Activated CD8-positive, alpha-beta T cell treated with anti-CD3 and anti-CD28 coated beads, Interleukin-2, amount 10 ng/mL, durations not matched to agents 7 days and 5 days (primary cell): ENCODE measurements at regions not wholly inside any gene's neighbourhood (a gene's known extent, or its start where the extent isn't known, plus 50 kb on each side); places are given as distances from the start of the nearest gene placed in this dataset.

Experiments
- ATAC-seq: fragments of 150-1000 bp; cut with Tn5 transposase; one replicate; pipeline ENCODE4 v1.10.0; 2021; ENCODE audit warnings: moderate library complexity
- CTCF ChIA-PET: fragments of 350-600 bp; sonication (Branson Sonifier 250); formaldehyde crosslinking; loops from one replicate; lab custom pipeline; 2021; ENCODE audit warnings: antibody characterized with exemption; lab: Charles Lee
- POLR2A ChIA-PET: fragments of 350-600 bp; sonication (Branson Sonifier 250); formaldehyde crosslinking; loops from one replicate; lab custom pipeline; 2021; ENCODE audit warnings: antibody characterized with exemption; lab: Charles Lee
- DNase-seq: peaks from one replicate; pipeline ENCODE4 v3.0.0-alpha.2; 2020
- H3K27ac Mint-ChIP-seq: one replicate; pipeline ENCODE4 v1.8.0; 2021; ENCODE audit warnings: mild to moderate bottlenecking, mixed read lengths
- H3K27me3 Mint-ChIP-seq: one replicate; pipeline ENCODE4 v1.8.0; 2021; ENCODE audit warnings: low read depth, mixed read lengths
- H3K36me3 Mint-ChIP-seq: one replicate; pipeline ENCODE4 v1.8.0; 2021; ENCODE audit warnings: low read depth, mixed read lengths
- H3K4me1 Mint-ChIP-seq: one replicate; pipeline ENCODE4 v1.8.0; 2021; ENCODE audit warnings: low read depth, mixed read lengths
- H3K4me3 Mint-ChIP-seq: one replicate; pipeline ENCODE4 v1.8.0; 2021; ENCODE audit warnings: mild to moderate bottlenecking, mixed read lengths
- H3K9me3 Mint-ChIP-seq: one replicate; pipeline ENCODE4 v1.8.0; 2022; ENCODE audit warnings: mixed read lengths; ENCODE audit not compliant: insufficient read depth

DNA sequence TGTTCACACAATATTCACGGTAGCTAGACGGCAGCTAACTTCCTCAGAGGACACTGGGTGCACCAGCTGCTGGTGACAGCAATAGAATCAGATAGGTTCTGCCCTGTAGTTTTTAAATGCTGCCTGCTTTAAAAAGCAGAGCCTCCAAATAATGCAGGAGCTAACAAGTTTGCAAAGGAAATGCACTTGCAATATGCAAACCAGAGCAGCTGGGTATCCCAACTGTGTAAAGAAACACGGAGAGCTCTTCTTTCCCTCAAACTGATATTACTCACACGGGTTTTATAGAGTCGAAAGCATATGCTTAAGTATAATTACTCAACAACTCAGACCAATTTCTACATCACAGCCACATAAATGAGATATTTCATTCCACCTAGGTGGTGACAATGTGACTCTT is 432.7 kb downstream of the TFAP2A start:
- no peaks in the 10 kb centered on the region for H3K9me3 Mint-ChIP-seq
- no peaks in the 10 kb centered on the region for H3K36me3 Mint-ChIP-seq
- ChIA-PET POLR2A (no interaction called here), CTCF (no interaction called here)
- no peak for DNase-seq
- H3K4me3 Mint-ChIP-seq, result no peak overlapping the region
- ATAC-seq, result no peak
- no peaks in the 10 kb centered on the region for H3K4me1 Mint-ChIP-seq
- no peak overlapping the region for H3K27ac Mint-ChIP-seq
- H3K27me3 Mint-ChIP-seq, result no peaks in the 10 kb centered on the region

DNA sequence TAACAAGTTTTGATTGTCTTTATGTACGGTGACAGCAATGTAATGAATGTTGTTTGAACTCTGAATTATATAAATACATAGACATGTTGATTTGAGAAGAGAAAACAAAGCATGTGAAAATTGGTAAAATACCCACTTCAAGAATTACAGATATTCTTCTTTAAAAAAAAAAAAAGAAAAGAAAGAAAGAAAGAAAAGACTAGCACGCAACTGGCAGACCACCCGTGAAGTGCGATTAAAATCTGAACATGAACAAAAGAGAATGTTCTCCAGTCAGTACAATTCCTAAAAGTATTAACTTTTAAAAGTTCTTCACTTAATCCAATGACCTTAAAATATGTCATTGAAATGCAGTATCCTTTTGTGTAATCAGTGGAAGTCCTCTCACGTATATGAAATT is 434.9 kb downstream of the TFAP2A start:
- Mint-ChIP-seq H3K4me3 (no peak overlapping the region), H3K9me3 (no peaks in the 10 kb centered on the region), H3K36me3 (no peaks in the 10 kb centered on the region), H3K4me1 (no peaks in the 10 kb centered on the region), H3K27ac (no peak overlapping the region), H3K27me3 (no peaks in the 10 kb centered on the region)
- CTCF ChIA-PET, result no interaction called here
- POLR2A ChIA-PET, result no interaction called here
- ATAC-seq, result no peak
- no peak for DNase-seq

DNA sequence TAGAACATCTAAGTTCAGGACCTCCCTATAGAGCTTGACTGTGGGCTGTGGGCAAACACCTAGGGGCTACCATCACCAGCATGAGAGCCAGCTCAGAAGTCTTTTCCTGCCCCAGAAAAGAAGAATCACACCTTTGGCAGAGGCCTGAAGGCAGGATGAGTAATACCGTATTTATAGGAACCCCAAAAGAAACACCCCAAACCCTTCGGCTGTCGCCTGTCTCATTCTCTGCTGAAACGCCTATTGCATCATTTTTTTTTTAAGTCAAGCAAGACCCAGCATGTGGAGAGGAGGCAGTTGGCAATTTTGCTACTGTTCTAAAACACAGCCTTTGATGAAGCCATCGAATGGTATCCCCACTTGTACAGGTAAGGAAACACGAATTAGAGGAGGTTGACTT is 436.4 kb downstream of the TFAP2A start:
- POLR2A ChIA-PET, result interaction anchor here (0.5 kb wide), 1 partner anchor 18 kb away, joined by 3 read pairs; no protein-coding TSS in a partner anchor
- Mint-ChIP-seq H3K4me1 (no peaks in the 10 kb centered on the region), H3K9me3 (no peaks in the 10 kb centered on the region), H3K36me3 (no peaks in the 10 kb centered on the region), H3K27ac (no peak overlapping the region), H3K27me3 (no peaks in the 10 kb centered on the region), H3K4me3 (no peak overlapping the region)
- CTCF ChIA-PET, result interaction anchor here (0.6 kb wide), 1 partner anchor 62 kb away, joined by 3 read pairs; no protein-coding TSS in a partner anchor
- no peak for DNase-seq
- ATAC-seq, result no peak

DNA sequence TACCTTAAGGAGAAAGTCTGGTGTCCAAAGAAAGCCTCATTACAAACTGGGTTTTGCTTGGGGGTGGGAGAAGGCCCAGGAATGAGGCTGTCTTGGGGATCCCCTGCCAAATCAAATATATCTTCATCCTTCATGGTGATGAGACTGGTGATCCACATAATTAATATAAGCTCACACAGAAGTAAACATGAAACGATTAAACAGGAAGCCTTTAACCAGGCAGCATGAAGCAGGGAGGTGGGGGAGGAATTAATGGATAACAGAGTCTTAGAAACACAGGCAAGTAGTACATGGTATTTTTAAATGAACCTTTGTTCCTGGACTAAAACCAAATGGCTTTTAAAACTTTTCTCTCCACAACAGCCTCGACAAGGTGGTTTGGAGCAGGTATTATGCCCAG is 437.5 kb downstream of the TFAP2A start:
- H3K4me1 Mint-ChIP-seq, result no peaks in the 10 kb centered on the region
- ATAC-seq (no peak), DNase-seq (no peak)
- no peak overlapping the region for H3K27ac Mint-ChIP-seq
- ChIA-PET CTCF (no interaction called here), POLR2A (no interaction called here)
- no peak overlapping the region for H3K4me3 Mint-ChIP-seq
- H3K9me3 Mint-ChIP-seq, result no peaks in the 10 kb centered on the region
- H3K36me3 Mint-ChIP-seq, result no peaks in the 10 kb centered on the region
- no peaks in the 10 kb centered on the region for H3K27me3 Mint-ChIP-seq

DNA sequence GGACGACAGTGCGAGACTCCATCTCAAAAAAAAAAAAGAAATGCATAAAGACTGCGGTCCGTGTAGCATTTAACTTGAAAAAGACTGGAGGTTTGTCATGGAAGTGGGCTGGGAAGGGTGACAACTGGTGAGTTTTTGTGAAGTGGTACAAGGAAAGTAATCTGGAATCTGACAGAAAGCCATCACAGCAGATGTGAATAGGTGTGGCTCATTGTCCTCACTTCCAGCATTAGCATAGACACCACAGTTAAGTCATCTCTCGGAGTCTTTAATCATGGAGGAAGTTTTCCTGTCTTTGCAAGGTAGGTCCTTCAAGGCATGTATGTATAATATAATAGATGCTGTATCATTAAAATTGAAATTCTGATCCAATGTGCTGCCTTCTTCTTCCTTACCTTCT is 453.2 kb downstream of the TFAP2A start:
- CTCF ChIA-PET, result no interaction called here
- no peaks in the 10 kb centered on the region for H3K9me3 Mint-ChIP-seq
- no peaks in the 10 kb centered on the region for H3K36me3 Mint-ChIP-seq
- POLR2A ChIA-PET, result no interaction called here
- no peaks in the 10 kb centered on the region for H3K4me1 Mint-ChIP-seq
- H3K4me3 Mint-ChIP-seq, result no peak overlapping the region
- no peak for ATAC-seq
- H3K27me3 Mint-ChIP-seq, result no peaks in the 10 kb centered on the region
- H3K27ac Mint-ChIP-seq, result no peak overlapping the region
- DNase-seq, result no peak

DNA sequence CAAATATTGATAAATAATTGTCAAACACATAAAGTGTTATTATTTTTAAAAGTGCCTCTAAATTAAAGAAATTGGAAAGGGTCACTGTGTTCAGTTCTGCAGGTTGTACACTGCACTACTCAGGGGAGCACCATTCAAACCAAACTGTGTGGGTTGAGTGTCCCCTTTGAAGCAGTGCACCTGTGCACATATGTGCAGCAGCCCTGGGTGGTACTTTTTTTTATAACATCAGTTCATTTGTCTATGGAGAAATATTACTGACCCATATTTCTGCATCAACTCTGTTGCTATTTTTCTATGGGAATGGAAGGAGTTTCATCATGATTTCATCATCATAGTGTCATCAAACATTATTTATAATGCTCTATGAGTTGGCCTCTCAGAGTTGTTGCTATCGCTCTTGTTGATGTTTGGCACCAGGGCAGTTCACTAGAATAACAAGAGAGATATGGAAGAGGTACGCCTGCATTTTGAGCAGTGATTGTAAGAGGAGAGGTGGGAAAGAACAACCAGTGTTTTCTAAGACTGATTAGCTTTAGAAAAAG is 457.6 kb downstream of the TFAP2A start:
- Mint-ChIP-seq H3K36me3 (no peaks in the 10 kb centered on the region), H3K27me3 (no peaks in the 10 kb centered on the region), H3K9me3 (no peaks in the 10 kb centered on the region), H3K4me3 (no peak overlapping the region), H3K4me1 (no peaks in the 10 kb centered on the region), H3K27ac (no peak overlapping the region)
- ChIA-PET POLR2A (no interaction called here), CTCF (no interaction called here)
- ATAC-seq (no peak), DNase-seq (no peak)

DNA sequence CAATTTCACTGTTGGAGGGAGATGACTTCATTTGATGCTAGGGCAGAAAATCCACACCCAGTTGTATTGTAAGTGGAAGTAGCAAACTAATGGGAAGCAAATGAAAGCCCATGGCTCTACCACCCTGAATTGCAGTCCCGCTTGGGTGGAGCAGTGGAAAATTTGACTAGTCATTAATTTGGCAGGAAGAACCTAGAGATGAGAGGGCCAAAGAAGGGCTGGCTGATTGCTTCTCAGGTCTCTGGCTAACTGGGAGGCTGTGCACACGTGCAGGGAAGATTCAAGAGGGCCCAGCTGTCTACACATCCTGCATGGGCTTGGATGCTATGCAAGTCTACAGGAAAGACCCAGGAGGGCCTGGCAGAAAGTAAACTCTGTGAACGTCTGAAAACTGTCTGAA is 466.2 kb downstream of the TFAP2A start:
- H3K27ac Mint-ChIP-seq, result no peak overlapping the region
- DNase-seq (no peak), ATAC-seq (no peak)
- peaks cover 4% of the 10 kb centered on the region for H3K9me3 Mint-ChIP-seq
- H3K4me1 Mint-ChIP-seq, result no peaks in the 10 kb centered on the region
- ChIA-PET CTCF (no interaction called here), POLR2A (no interaction called here)
- H3K27me3 Mint-ChIP-seq, result no peaks in the 10 kb centered on the region
- no peaks in the 10 kb centered on the region for H3K36me3 Mint-ChIP-seq
- H3K4me3 Mint-ChIP-seq, result no peak overlapping the region

DNA sequence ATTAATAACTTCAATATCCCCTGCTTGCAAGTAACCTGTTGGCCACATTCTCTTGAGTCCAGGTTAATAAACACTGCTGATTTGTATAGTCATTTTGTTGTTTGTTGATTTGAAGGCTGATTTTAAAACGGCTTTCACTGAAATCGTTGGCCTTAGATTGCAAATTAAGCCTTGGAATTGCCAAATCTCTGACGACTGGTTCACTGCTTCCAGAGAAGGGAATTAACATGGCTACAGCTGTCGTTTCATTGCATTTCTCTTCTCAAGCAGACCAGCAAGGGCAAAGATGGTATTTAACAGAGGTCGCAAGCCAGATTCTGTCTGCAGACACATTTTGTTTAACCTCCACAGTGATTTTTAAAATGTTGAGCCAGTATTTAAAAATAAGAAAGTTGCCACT is 470.9 kb downstream of the TFAP2A start:
- no peak overlapping the region for H3K4me3 Mint-ChIP-seq
- no peak for ATAC-seq
- ChIA-PET POLR2A (no interaction called here), CTCF (no interaction called here)
- no peaks in the 10 kb centered on the region for H3K36me3 Mint-ChIP-seq
- peaks cover 4% of the 10 kb centered on the region for H3K9me3 Mint-ChIP-seq
- no peaks in the 10 kb centered on the region for H3K4me1 Mint-ChIP-seq
- H3K27me3 Mint-ChIP-seq, result no peaks in the 10 kb centered on the region
- no peak for DNase-seq
- no peak overlapping the region for H3K27ac Mint-ChIP-seq

DNA sequence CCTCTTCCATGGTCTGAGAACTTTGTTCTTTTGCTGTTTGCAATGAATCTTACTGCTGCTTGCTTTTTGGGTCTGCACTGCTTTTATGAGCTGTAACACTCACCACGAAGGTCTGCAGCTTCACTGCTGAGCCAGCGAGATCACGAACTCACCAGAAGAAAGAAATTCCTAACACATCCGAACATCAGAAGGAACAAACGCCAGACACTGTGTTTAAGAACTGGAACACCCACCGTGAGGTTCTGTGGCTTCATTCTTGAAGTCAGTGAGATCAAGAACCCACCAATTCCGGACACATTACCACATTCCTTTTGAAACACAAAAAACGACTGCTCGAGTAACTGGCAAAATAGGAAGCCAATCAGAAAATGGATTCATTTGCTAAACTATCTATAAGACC is 471.8 kb downstream of the TFAP2A start:
- no peaks in the 10 kb centered on the region for H3K4me1 Mint-ChIP-seq
- POLR2A ChIA-PET, result no interaction called here
- H3K4me3 Mint-ChIP-seq, result no peak overlapping the region
- no peak overlapping the region for H3K27ac Mint-ChIP-seq
- H3K9me3 Mint-ChIP-seq, result peaks cover 4% of the 10 kb centered on the region
- no peaks in the 10 kb centered on the region for H3K27me3 Mint-ChIP-seq
- DNase-seq, result no peak
- no peak for ATAC-seq
- CTCF ChIA-PET, result no interaction called here
- H3K36me3 Mint-ChIP-seq, result no peaks in the 10 kb centered on the region

DNA sequence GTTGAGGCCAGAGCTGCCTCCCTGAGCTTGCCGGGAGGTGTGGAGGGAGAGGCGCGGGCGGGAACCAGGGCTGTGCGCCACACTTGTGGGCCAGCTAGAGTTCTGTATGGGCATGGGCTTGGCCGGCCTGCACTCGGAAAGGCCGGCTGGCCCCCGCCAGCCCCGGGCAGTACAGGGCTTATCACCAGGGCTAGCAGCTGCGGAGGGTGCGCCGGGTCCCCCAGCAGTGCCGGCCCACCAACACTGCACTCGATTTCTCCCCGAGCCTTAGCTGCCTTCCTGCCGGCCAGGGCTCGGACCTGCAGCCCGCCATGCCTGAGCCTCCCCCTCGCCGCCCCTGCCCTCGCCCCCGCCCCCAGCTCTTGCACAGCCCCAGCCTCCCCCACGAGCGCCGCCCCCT is 472.7 kb downstream of the TFAP2A start:
- Mint-ChIP-seq H3K27me3 (no peaks in the 10 kb centered on the region), H3K27ac (no peak overlapping the region), H3K36me3 (no peaks in the 10 kb centered on the region), H3K9me3 (no peaks in the 10 kb centered on the region), H3K4me3 (no peak overlapping the region), H3K4me1 (no peaks in the 10 kb centered on the region)
- DNase-seq (no peak), ATAC-seq (no peak)
- ChIA-PET POLR2A (no interaction called here), CTCF (no interaction called here)

DNA sequence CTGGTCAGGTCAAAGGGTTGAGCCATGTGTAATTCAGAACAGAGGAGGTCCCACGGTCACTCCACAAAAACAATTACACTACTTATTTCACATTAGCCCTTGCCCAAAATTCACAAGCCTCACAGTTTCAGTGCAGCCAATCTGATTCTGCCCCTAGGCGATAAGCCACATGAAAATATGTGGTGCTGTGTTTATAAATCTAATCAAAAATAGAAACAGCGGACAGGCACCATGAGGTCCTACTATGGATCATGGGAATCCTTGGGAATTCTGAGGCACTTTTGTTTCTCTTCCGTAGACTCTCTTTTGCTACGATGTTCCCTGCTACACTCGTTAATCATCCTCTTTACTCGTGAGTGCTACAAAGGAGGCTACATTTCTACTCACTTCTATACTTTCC is 476.1 kb downstream of the TFAP2A start:
- Mint-ChIP-seq H3K36me3 (no peaks in the 10 kb centered on the region), H3K9me3 (no peaks in the 10 kb centered on the region), H3K4me3 (no peak overlapping the region), H3K4me1 (no peaks in the 10 kb centered on the region), H3K27me3 (no peaks in the 10 kb centered on the region), H3K27ac (no peak overlapping the region)
- ChIA-PET POLR2A (no interaction called here), CTCF (no interaction called here)
- DNase-seq (no peak), ATAC-seq (no peak)

DNA sequence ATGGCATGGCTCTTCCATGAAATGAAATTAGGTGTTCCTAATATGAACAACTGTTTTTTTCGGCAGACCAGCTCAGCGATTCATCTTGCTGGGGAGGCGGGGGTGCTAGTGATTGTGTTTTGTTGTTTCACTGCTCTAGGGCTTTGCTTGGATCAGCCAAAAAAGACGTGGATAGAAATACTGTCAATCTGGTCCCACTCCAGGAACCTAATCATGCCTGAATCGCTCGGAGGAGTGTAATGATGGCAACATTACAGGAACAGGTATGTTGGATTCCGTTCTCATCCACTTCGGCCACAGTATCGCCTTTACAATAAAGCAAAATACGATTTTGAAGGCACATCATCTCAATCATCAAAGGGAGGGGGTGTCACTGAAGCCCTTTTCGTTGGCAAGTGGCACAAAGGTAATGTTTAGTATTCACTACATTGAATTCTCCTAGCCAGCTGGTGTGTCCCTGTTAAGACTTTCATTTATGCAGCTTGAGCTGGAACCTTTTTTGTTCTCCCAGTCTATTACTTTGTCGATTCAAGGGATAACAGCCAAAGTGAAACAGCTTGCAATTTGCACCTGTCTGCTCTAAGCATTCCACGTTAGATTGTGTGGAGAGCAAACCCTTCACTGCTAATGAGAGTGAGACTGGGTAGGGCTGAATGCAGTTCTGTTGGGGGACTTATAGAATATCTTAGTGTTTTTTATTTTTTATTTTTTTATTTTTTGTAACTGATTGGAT is 477.7 kb downstream of the TFAP2A start:
- DNase-seq, result no peak
- no peak for ATAC-seq
- Mint-ChIP-seq H3K27me3 (no peaks in the 10 kb centered on the region), H3K27ac (no peak overlapping the region), H3K36me3 (no peaks in the 10 kb centered on the region), H3K9me3 (no peaks in the 10 kb centered on the region), H3K4me3 (no peak overlapping the region), H3K4me1 (no peaks in the 10 kb centered on the region)
- ChIA-PET POLR2A (no interaction called here), CTCF (no interaction called here)

DNA sequence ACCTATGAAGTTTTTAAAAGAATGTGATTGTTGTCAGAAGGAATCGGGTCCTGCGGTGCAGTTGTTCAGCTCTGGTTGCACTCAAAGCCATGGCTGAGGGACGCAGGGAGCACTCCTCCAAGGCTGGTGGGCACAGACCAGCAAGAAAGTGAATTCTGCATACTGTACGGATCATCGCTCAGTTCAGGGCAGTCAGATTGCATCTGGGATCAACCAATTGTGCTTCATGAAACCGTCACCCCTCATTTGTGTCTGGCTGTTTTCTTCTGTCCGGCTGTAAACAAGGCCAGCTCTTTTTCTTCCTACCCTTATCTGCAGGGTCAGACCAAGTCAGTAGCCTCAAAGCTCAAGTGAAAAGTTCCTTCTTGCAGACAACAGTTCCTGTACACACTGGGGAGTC is 478.3 kb downstream of the TFAP2A start:
- ChIA-PET POLR2A (no interaction called here), CTCF (no interaction called here)
- ATAC-seq (no peak), DNase-seq (no peak)
- H3K27me3 Mint-ChIP-seq, result no peaks in the 10 kb centered on the region
- H3K9me3 Mint-ChIP-seq, result no peaks in the 10 kb centered on the region
- H3K36me3 Mint-ChIP-seq, result no peaks in the 10 kb centered on the region
- H3K27ac Mint-ChIP-seq, result no peak overlapping the region
- no peaks in the 10 kb centered on the region for H3K4me1 Mint-ChIP-seq
- no peak overlapping the region for H3K4me3 Mint-ChIP-seq
